GM23338 (cell line): ENCODE measurements at regions not wholly inside any gene's neighbourhood (a gene's known extent, or its start where the extent isn't known, plus 50 kb on each side); places are given as distances from the start of the nearest gene placed in this dataset.

Source experiments
- ATAC-seq: fragments of 200-7000 bp; cut with Tn5 transposase; 3 replicates; pipeline ENCODE4 v1.9.1; 2020
- DNase-seq: peaks from one replicate; pipeline ENCODE4 v3.0.0-alpha.2; 2015; ENCODE audit warnings: low spot score
- H2AFZ ChIP-seq: fragments of 200-600 bp; sonication (generic); 2 replicates; pipeline ENCODE4 v1.8.0; 2016; ENCODE audit warnings: antibody characterized with exemption, mild to moderate bottlenecking, moderate library complexity
- H3F3A ChIP-seq: fragments of 200-600 bp; sonication (generic); replicated peaks from 2 replicates; pipeline ENCODE4 v1.8.0; 2017; ENCODE audit warnings: antibody characterized with exemption, mixed run types, low read depth
- H3K27ac ChIP-seq: fragments of 200-600 bp; sonication (generic); 2 replicates; pipeline ENCODE4 v1.6.1; 2016; ENCODE audit warnings: low read depth
- H3K27me3 ChIP-seq: fragments of 200-600 bp; sonication (generic); 2 replicates; pipeline ENCODE4 v1.8.0; 2016; ENCODE audit warnings: mild to moderate bottlenecking, mixed run types, moderate library complexity; ENCODE audit not compliant: insufficient read depth
- H3K36me3 ChIP-seq: fragments of 200-600 bp; sonication (generic); 2 replicates; pipeline ENCODE4 v1.8.0; 2016; ENCODE audit warnings: mild to moderate bottlenecking; ENCODE audit not compliant: insufficient read depth
- H3K4me1 ChIP-seq: fragments of 200-600 bp; sonication (generic); 2 replicates; pipeline ENCODE4 v1.8.0; 2016; ENCODE audit warnings: mild to moderate bottlenecking, moderate library complexity; ENCODE audit not compliant: insufficient read depth
- H3K4me2 ChIP-seq: fragments of 200-600 bp; sonication (generic); 2 replicates; pipeline ENCODE4 v1.7.1; 2017; ENCODE audit warnings: mixed run types
- H3K4me3 ChIP-seq: fragments of 200-600 bp; sonication (generic); 2 replicates; pipeline ENCODE4 v1.6.1; 2016; ENCODE audit warnings: mixed run types
- H3K79me2 ChIP-seq: fragments of 200-600 bp; sonication (generic); replicated peaks from 2 replicates; pipeline ENCODE4 v1.8.0; 2017; ENCODE audit warnings: mild to moderate bottlenecking; ENCODE audit not compliant: insufficient read depth
- H3K9me2 ChIP-seq: fragments of 200-600 bp; sonication (generic); 2 replicates; pipeline ENCODE4 v1.8.0; 2017; ENCODE audit not compliant: insufficient read depth
- H4K20me1 ChIP-seq: fragments of 200-600 bp; sonication (generic); replicated peaks from 2 replicates; pipeline ENCODE4 v1.8.0; 2017; ENCODE audit warnings: mild to moderate bottlenecking; ENCODE audit not compliant: insufficient read depth
- H3K27ac Mint-ChIP-seq: 2 replicates; pipeline ENCODE4 v1.8.0; 2020; ENCODE audit warnings: inconsistent platforms, mild to moderate bottlenecking, moderate library complexity, mixed read lengths
- H3K27me3 Mint-ChIP-seq: 3 replicates; pipeline ENCODE4 v1.8.0; 2022; ENCODE audit warnings: low read depth, mild to moderate bottlenecking, moderate library complexity, mixed read lengths, inconsistent platforms; ENCODE audit not compliant: insufficient read depth, poor library complexity
- H3K36me3 Mint-ChIP-seq: 3 replicates; pipeline ENCODE4 v1.8.0; 2021; ENCODE audit warnings: low read depth, mild to moderate bottlenecking, inconsistent platforms, moderate library complexity, mixed read lengths
- H3K4me1 Mint-ChIP-seq: 3 replicates; pipeline ENCODE4 v1.8.0; 2020; ENCODE audit warnings: mild to moderate bottlenecking, inconsistent platforms, mixed read lengths
- H3K4me3 Mint-ChIP-seq: 3 replicates; pipeline ENCODE4 v1.8.0; 2021; ENCODE audit warnings: moderate library complexity, mild to moderate bottlenecking, inconsistent platforms, mixed read lengths
- H3K9me3 Mint-ChIP-seq: 3 replicates; pipeline ENCODE4 v1.8.0; 2020; ENCODE audit warnings: moderate library complexity, mild to moderate bottlenecking, inconsistent platforms, mixed read lengths
- CREB1 ChIP-seq: fragments of 250-450 bp; sonication (Bioruptor Pico); IDR thresholded peaks from 2 replicates; pipeline ENCODE4 v1.5.0; 2020; ENCODE audit warnings: low read depth, mild to moderate bottlenecking, moderate library complexity
- CTCF ChIP-seq, 2 experiments: fragments of 200-600 bp in 1 of 2; sonication (generic) in 1 of 2; conservative IDR thresholded peaks; 2 replicates each; pipeline versions ENCODE4 v1.5.1 to v1.6.1; 2016 to 2017; ENCODE audit warnings: antibody characterized with exemption in 2 of 2, low read depth in 2 of 2, mild to moderate bottlenecking in 2 of 2, moderate library complexity in 1 of 2
- EZH2 ChIP-seq: fragments of 200-600 bp; sonication (generic); IDR thresholded peaks from one replicate; pipeline ENCODE4 v1.8.0; 2017; ENCODE audit warnings: antibody characterized with exemption, mild to moderate bottlenecking, low read depth; ENCODE audit not compliant: unreplicated experiment
- EZH2phosphoT487 ChIP-seq: fragments of 200-600 bp; sonication (generic); IDR thresholded peaks from one replicate; pipeline ENCODE4 v1.8.1; 2018; ENCODE audit warnings: antibody characterized with exemption; ENCODE audit not compliant: unreplicated experiment
- JUNB ChIP-seq: IDR thresholded peaks from one replicate; pipeline ENCODE4 v1.6.1; 2016; ENCODE audit warnings: antibody characterized with exemption; ENCODE audit not compliant: unreplicated experiment
- NANOG ChIP-seq: IDR thresholded peaks from 2 replicates; pipeline ENCODE4 v1.6.1; 2016; ENCODE audit warnings: antibody characterized with exemption, borderline replicate concordance
- POLR2AphosphoS5 ChIP-seq: IDR thresholded peaks from 2 replicates; pipeline ENCODE4 v1.6.1; 2016; ENCODE audit warnings: antibody characterized with exemption, low read depth
- REST ChIP-seq: IDR thresholded peaks from one replicate; pipeline ENCODE4 v1.6.1; 2018; ENCODE audit warnings: antibody characterized with exemption; ENCODE audit not compliant: unreplicated experiment
- STAT1 ChIP-seq: IDR thresholded peaks from one replicate; pipeline ENCODE4 v1.6.1; 2016; ENCODE audit warnings: antibody characterized with exemption; ENCODE audit not compliant: unreplicated experiment
- ZNF114 ChIP-seq: fragments of 250-450 bp; sonication (Bioruptor Pico); IDR thresholded peaks from 2 replicates; pipeline ENCODE4 v1.5.0; 2020; ENCODE audit warnings: mild to moderate bottlenecking, moderate library complexity
- ZNF331 ChIP-seq: fragments of 250-450 bp; sonication (Bioruptor Pico); IDR thresholded peaks from 2 replicates; pipeline ENCODE4 v1.5.0; 2020; ENCODE audit warnings: low read depth, mild to moderate bottlenecking, moderate library complexity
- ZNF462 ChIP-seq: fragments of 250-450 bp; sonication (Bioruptor Pico); IDR thresholded peaks from 2 replicates; pipeline ENCODE4 v1.5.0; 2020; ENCODE audit warnings: mild to moderate bottlenecking, moderate library complexity
- TF ChIP-seq, protein P1 (sequence below): IDR thresholded peaks from 2 replicates; pipeline ENCODE4 v1.6.1; 2016; ENCODE audit warnings: antibody characterized with exemption

DNA sequence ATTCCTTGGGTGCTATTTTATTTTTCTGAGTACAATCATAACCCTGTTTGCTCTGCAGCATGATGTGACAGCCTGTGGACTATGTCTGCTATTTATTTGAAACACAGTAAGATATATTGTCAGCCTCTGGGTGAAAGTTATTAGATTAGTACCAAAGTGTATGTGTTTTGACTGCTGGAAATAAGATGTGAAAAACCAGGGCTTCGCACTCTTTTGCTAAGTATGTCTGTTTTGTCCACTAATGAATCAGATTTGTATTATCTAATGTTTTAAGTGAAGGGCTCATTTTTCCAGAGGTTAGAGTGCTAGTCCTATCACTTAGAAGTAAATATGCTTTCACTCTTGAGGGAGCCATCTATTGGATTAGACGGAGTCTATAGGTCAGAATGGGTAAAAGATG is 569.8 kb upstream of the FZD8 start:
- no peaks in the 10 kb centered on the region for H3K4me1 ChIP-seq
- H3K4me3 ChIP-seq: no peak overlapping the region
- no peak overlapping the region for H3K4me3 Mint-ChIP-seq
- no peak for ATAC-seq
- no peak for DNase-seq
- H3K27ac ChIP-seq: no peak overlapping the region
- no peaks in the 10 kb centered on the region for H4K20me1 ChIP-seq
- H3K36me3 ChIP-seq: no peaks in the 10 kb centered on the region
- no peak overlapping the region for H2AFZ ChIP-seq
- H3K36me3 Mint-ChIP-seq: no peaks in the 10 kb centered on the region
- TF ChIP-seq ZNF114 (no peak), JUNB (no peak), ZNF462 (CRISPR knock-in tag) (no peak), STAT1 (no peak), ZNF331 (CRISPR knock-in tag) (no peak), EZH2phosphoT487 (no peak), CREB1 (CRISPR knock-in tag) (no peak), CTCF (conservative IDR thresholded peaks at IDR 0.05; ENCODE audit: low read depth in 2 of 2) (no peak), EZH2 (no peak), REST (no peak), POLR2AphosphoS5 (no peak), NANOG (no peak)
- TF ChIP-seq, protein P1, sequence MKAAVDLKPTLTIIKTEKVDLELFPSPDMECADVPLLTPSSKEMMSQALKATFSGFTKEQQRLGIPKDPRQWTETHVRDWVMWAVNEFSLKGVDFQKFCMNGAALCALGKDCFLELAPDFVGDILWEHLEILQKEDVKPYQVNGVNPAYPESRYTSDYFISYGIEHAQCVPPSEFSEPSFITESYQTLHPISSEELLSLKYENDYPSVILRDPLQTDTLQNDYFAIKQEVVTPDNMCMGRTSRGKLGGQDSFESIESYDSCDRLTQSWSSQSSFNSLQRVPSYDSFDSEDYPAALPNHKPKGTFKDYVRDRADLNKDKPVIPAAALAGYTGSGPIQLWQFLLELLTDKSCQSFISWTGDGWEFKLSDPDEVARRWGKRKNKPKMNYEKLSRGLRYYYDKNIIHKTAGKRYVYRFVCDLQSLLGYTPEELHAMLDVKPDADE: no peak
- H3K4me1 Mint-ChIP-seq: no peaks in the 10 kb centered on the region
- H3K4me2 ChIP-seq: no peak overlapping the region
- H3K9me2 ChIP-seq: no peaks in the 10 kb centered on the region
- H3K27me3 Mint-ChIP-seq: no peaks in the 10 kb centered on the region
- H3K79me2 ChIP-seq: no peaks in the 10 kb centered on the region
- no peaks in the 10 kb centered on the region for H3K27me3 ChIP-seq
- H3F3A ChIP-seq: no peaks in the 10 kb centered on the region
- no peak overlapping the region for H3K27ac Mint-ChIP-seq
- H3K9me3 Mint-ChIP-seq: no peaks in the 10 kb centered on the region
